DMS153 treated with DMSO at 0.1 percent for 48 hours (cell line): ENCODE measurements at regions not wholly inside any gene's neighbourhood (a gene's known extent, or its start where the extent isn't known, plus 50 kb on each side); places are given as distances from the start of the nearest gene placed in this dataset.

Experiments
- DNase-seq: peaks from one replicate; lab custom pipeline; 2025; ENCODE audit not compliant: unreplicated experiment; lab: John Stamatoyannopoulos, UW

GRCh38 chr11:134882141-134882540 is 470.1 kb upstream of the B3GAT1 start:
- DNase-seq = peak; percentile 58

- DNase-seq = no peak
Observed at GRCh38 chr11:134880788-134881187, 468.7 kb upstream of the B3GAT1 start.

GRCh38 chr11:134879931-134880330 is 467.9 kb upstream of the B3GAT1 start:
- DNase-seq = no peak

GRCh38 chr11:134879341-134879740 is 467.3 kb upstream of the B3GAT1 start:
- DNase-seq = no peak

- DNase-seq = no peak
Observed at GRCh38 chr11:134878785-134879184, 466.7 kb upstream of the B3GAT1 start.

- DNase-seq = no peak
Observed at GRCh38 chr11:134876226-134876625, 464.2 kb upstream of the B3GAT1 start.

GRCh38 chr11:134866981-134867675 is 455.1 kb upstream of the B3GAT1 start:
- DNase-seq = no peak

GRCh38 chr11:134866215-134866614 is 454.2 kb upstream of the B3GAT1 start:
- no peak for DNase-seq

- no peak for DNase-seq
Observed at GRCh38 chr11:134864968-134865305, 452.9 kb upstream of the B3GAT1 start.

GRCh38 chr11:134864233-134864967 is 452.4 kb upstream of the B3GAT1 start:
- no peak for DNase-seq

GRCh38 chr11:134863294-134863693 is 451.3 kb upstream of the B3GAT1 start:
- no peak for DNase-seq

- DNase-seq = no peak
Observed at GRCh38 chr11:134862587-134863195, 450.6 kb upstream of the B3GAT1 start.

GRCh38 chr11:134862105-134862502 is 450.1 kb upstream of the B3GAT1 start:
- no peak for DNase-seq

GRCh38 chr11:134861490-134862104 is 449.6 kb upstream of the B3GAT1 start:
- no peak for DNase-seq

- no peak for DNase-seq
Observed at GRCh38 chr11:134858783-134859480, 446.9 kb upstream of the B3GAT1 start.

GRCh38 chr11:134857035-134857434 is 445.0 kb upstream of the B3GAT1 start:
- no peak for DNase-seq

- no peak for DNase-seq
Observed at GRCh38 chr11:134856056-134856971, 444.3 kb upstream of the B3GAT1 start.

- no peak for DNase-seq
Observed at GRCh38 chr11:134853992-134854991, 442.2 kb upstream of the B3GAT1 start.
